AG10803 (cell line): ENCODE measurements at regions not wholly inside any gene's neighbourhood (a gene's known extent, or its start where the extent isn't known, plus 50 kb on each side); places are given as distances from the start of the nearest gene placed in this dataset.

ENCODE experiments used
- DNase-seq: peaks from one replicate; pipeline ENCODE4 v3.0.0; 2010; ENCODE audit warnings: low read depth
- H3K4me3 ChIP-seq: 2 replicates; pipeline ENCODE4 v1.5.1; 2011; ENCODE audit warnings: mild to moderate bottlenecking, low read length, control low read depth
- CTCF ChIP-seq: conservative IDR thresholded peaks from 2 replicates; pipeline ENCODE4 v1.5.1; 2011; ENCODE audit warnings: mild to moderate bottlenecking, low read length, control low read depth, inconsistent platforms

DNA sequence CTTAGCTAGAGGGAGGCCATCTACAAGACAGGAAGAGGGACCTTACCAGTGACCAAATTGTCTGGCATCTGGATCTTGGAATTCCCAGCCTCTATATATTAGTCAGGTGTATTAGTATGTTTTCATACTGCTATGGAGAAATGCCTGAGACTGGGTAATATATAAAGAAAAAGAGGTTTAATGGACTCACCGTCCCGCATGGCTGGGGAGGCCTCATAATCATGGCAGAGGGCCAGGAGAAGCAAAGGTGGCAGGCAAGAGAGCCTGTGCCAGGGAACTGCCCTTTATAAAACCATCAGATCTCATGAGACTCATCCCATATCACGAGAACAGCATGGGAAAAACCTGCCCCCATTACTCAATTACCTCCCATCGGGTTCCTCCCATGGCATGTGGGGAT, 500.2 kb downstream of the SHISA9 start:
- TF ChIP-seq CTCF, result no peak
- DNase-seq, result no peak
- H3K4me3 ChIP-seq, result no peak overlapping the region

- no peak overlapping the region for H3K4me3 ChIP-seq
- no peak for DNase-seq
- TF ChIP-seq CTCF, result no peak
Observed at GRCh38 chr16:13402601-13403000, 501.2 kb downstream of the SHISA9 start.

- DNase-seq, result no peak
- TF ChIP-seq CTCF, result no peak
- H3K4me3 ChIP-seq, result no peak overlapping the region
Observed at GRCh38 chr16:13403326-13403725, 501.9 kb downstream of the SHISA9 start.

DNA sequence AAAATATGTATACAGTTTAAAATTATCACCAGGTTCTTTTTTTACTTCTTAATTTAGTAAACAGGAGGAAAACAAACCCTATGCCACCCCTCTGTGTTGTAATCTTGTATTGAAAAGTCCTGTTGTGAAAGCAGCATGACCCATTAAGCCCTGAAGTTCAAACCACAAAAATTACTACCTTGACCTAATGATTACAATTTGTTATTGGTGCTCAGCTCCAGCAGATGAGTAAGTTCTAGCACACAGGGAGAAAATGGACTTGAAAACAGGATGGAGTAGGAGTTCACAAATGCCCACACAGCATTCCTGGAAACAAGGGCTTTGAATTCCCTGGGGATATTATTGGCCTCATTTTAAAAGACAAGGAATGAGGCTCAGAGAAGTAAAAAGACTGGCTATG, 505.8 kb upstream of the ERCC4 start:
- no peak overlapping the region for H3K4me3 ChIP-seq
- TF ChIP-seq CTCF, result no peak
- DNase-seq, result peak; percentile 40

DNA sequence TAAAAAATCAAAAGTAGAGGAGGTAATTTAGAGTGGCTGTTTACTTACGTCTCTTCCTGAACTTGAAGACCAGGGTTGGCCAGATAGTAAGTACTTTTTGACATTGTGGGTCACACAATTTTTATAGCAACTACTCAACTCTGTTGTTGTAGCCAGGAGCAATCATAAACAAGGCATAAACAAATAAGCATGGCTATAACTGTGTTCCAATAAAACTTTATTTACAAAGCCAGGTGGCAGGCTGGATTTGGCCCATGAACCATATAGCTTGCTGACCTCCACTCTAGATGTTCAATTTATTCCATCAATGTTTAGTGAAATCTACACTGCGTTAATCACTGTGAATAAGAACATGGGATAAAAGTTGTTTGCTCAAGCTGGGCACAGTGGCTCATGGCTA, 500.4 kb upstream of the ERCC4 start:
- H3K4me3 ChIP-seq, result no peak overlapping the region
- no peak for DNase-seq
- no peak for TF ChIP-seq CTCF

DNA sequence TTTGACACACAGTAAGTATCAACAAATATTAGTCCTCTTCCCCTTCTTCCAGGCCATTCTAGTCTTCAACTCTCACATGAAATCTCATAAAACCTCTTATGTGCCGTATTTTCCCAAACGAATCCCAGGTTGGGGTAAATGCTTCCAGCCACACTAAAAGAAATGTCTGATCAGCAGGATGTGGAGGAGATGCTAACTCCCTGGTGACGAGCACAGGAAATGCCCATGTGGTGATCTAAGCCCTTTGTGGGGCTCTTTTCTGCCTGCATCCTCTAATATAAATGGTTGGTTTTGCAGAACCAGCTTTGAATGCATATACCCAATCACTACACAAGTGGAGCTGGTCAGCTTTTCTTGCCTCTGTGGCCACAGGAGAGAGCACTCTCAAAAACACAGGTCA, 498.2 kb upstream of the ERCC4 start:
- no peak overlapping the region for H3K4me3 ChIP-seq
- DNase-seq, result peak; percentile 61
- TF ChIP-seq CTCF, result no peak

DNA sequence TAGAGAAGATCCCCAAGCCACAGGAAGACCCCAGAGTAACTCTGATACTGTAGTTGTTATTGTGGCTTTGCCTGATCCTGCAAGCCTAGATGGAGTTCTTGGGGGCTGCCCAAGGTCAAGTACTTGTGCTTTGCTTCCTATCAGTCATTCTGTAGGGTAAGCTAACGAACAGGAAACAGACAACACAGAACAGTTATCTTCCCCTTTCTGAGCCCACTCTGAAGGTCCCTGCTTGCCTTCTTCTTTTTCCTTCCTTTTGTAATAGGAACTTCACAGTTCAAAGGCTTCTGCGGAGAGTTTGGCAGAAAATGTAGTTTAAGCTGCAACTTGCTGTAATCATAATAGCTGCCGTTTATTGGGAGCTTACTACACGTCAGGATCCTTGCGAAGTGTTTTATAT, 494.1 kb upstream of the ERCC4 start:
- no peak overlapping the region for H3K4me3 ChIP-seq
- no peak for TF ChIP-seq CTCF

More for the DNA sequence above, 494.1 kb upstream of the ERCC4 start:
- no peak for DNase-seq
